Peyer's patch (tissue), 4 donors: ENCODE measurements at regions not wholly inside any gene's neighbourhood (a gene's known extent, or its start where the extent isn't known, plus 50 kb on each side); places are given as distances from the start of the nearest gene placed in this dataset.

Source experiments
- DNase-seq, 3 donors: peaks; one replicate each; pipeline ENCODE4 v3.0.0-alpha.2; 2017 to 2019
- H3K27ac ChIP-seq, 4 donors: fragments of 200-600 bp; sonication (generic); one replicate each; pipeline ENCODE4 v1.5.1; 2016 to 2019
- H3K27me3 ChIP-seq, 2 donors: fragments of 200-600 bp; sonication (generic); one replicate each; pipeline ENCODE4 v1.5.1; 2019
- H3K36me3 ChIP-seq, 3 donors: fragments of 200-600 bp; sonication (generic); one replicate each; pipeline ENCODE4 v1.5.1; 2016 to 2019
- H3K4me1 ChIP-seq, 4 donors: fragments of 200-600 bp; sonication (generic); one replicate each; pipeline ENCODE4 v1.5.1; 2016 to 2019
- H3K4me3 ChIP-seq, 4 donors: fragments of 200-600 bp; sonication (generic); 1 replicate in 3 of 4; 2 replicates in 1 of 4; pipeline ENCODE4 v1.5.1; 2016 to 2019; ENCODE audit warnings: mild to moderate bottlenecking in 1 of 4
- H3K9me3 ChIP-seq, 4 donors: fragments of 200-600 bp; sonication (generic); one replicate each; pipeline ENCODE4 v1.5.1; 2016 to 2019; ENCODE audit warnings: mild to moderate bottlenecking in 1 of 4
- CTCF ChIP-seq, 6 experiments: fragments of 450-650 bp in 4 of 6; fragments of 200-600 bp in 2 of 6; sonication (generic) in 1 of 6; IDR thresholded peaks; one replicate each; pipeline ENCODE4 v1.5.1; 2017 to 2019; ENCODE audit warnings: antibody characterized with exemption in 6 of 6, mild to moderate bottlenecking in 3 of 6, moderate library complexity in 1 of 6
- POLR2A ChIP-seq, 2 donors: fragments of 450-650 bp; IDR thresholded peaks; one replicate each; pipeline ENCODE4 v1.5.1; 2017; ENCODE audit warnings: antibody characterized with exemption in 2 of 2, mild to moderate bottlenecking in 2 of 2, moderate library complexity in 2 of 2

- H3K27me3 ChIP-seq: no peaks in the 10 kb centered on the region
- H3K27ac ChIP-seq: no peak overlapping the region
- H3K36me3 ChIP-seq: no peaks in the 10 kb centered on the region
- H3K4me1 ChIP-seq: peaks cover 0 to 3% (median 0%) of the 10 kb centered on the region in 4 donors
- H3K4me3 ChIP-seq: no peak overlapping the region
- no peaks in the 10 kb centered on the region for H3K9me3 ChIP-seq
- TF ChIP-seq CTCF (IDR thresholded peaks at IDR 0.05) (peak in 5 of 6 experiments; percentile 8 to 47 (median 37)), POLR2A (IDR thresholded peaks at IDR 0.05) (no peak)
- DNase-seq: peak in 2 of 3 donors; percentile 45 to 60
Measured at GRCh38 chr5:42912184-42912798, 100.6 kb upstream of the SELENOP start.

DNA sequence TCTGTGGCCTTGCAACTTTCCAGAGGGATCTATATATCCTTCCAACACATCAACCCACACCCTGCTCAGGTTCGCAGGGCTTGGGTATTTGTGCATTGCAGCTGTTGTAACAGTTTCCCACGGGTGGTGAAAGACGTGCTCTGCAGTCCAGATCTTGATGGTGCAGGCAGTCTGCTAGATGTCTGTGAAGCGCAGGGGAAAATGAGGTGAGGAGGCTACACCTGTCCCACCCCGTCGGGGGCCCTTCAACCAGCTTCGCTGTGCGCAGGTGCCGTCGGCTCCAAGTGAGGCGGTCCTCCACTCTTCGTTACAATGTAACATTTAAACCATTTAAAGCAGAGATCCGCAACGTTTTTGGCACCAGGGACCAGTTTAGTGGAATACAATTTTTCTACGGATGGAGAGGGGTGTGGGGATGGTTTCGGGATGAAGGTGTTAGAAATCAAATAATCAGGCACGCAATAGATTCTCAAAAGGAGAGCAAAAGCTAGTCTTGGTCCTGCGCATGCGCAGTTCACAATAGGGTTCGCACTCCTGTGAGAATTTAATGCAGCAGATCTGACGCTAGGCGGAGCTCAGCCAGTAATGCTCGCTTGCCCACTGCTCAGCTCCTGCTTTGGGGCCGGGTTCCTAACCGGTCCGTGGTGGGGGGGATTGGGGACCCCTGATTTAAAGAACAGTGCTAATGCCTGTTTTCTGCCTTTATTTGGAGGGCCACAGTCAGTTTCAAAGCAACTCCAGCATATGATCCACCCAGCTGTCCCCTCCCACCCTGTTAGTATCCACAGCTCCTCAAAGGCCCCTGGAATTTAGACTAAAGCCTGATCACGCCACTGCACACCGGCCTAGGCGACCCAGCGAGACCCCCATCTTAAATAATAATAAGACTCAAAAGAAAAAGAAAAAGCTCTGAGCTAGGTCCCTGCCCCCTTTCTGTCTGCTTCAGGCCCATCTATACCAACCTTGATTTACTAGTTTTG lies 97.1 kb upstream of the SELENOP start:
- H3K27me3 ChIP-seq: no peaks in the 10 kb centered on the region
- peak overlapping the region; percentile 39 to 54 (median 44) for H3K4me3 ChIP-seq
- H3K36me3 ChIP-seq: no peaks in the 10 kb centered on the region
- H3K4me1 ChIP-seq: peaks cover 0 to 3% (median 0%) of the 10 kb centered on the region in 4 donors
- peak; percentile 82 to 96 (median 87) for DNase-seq
- peak; percentile 72 to 91 (median 87) for TF ChIP-seq CTCF (IDR thresholded peaks at IDR 0.05)
- no peak for TF ChIP-seq POLR2A (IDR thresholded peaks at IDR 0.05)
- H3K9me3 ChIP-seq: no peaks in the 10 kb centered on the region
- peak overlapping the region in 1 of 4 donors; percentile 32 for H3K27ac ChIP-seq

DNA sequence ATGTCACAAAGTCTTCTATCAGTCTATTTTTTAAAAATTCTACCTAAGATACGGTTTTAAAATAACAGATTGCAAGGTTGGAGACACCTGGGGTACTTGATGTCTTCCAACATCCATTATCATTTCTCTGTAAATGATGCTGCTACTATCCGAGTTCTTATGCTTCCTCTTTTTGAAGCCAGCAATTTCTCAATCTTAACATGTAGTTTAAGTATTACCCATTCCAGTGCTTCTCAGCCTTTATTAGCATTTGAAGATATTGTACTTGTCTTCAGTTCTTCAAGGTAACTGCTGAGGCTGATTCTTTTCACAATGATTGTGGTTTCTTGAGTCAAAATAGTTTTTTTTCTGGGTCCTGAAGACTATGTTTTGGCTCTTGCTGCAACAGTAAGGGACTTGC lies 96.4 kb upstream of the SELENOP start:
- no peak overlapping the region for H3K27ac ChIP-seq
- no peak for DNase-seq
- no peaks in the 10 kb centered on the region for H3K9me3 ChIP-seq
- TF ChIP-seq CTCF (IDR thresholded peaks at IDR 0.05): no peak
- no peak for TF ChIP-seq POLR2A (IDR thresholded peaks at IDR 0.05)
- H3K4me3 ChIP-seq: peak overlapping the region in 1 of 4 donors; percentile 54
- no peaks in the 10 kb centered on the region for H3K27me3 ChIP-seq
- no peaks in the 10 kb centered on the region for H3K36me3 ChIP-seq
- H3K4me1 ChIP-seq: peaks cover 0 to 3% (median 0%) of the 10 kb centered on the region in 4 donors

DNA sequence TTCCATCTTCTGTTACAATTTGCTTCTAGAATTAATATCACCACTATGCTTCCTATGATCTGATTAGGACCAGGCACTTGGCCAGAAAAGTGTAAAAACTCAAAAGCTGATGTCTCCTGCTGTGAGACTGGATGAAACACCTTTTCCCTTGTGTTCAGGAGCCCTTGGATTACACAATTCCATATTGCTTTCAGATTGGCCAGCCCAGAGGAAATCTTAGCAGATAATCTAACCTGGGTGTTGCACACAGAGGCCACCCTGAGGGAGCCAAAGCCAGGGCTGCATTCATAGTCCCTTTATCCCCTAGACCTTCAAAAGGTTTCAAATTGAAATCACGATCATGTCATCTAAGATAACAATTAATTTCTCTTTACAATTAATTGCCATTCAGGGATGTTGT lies 94.1 kb upstream of the SELENOP start:
- no peak overlapping the region for H3K27ac ChIP-seq
- TF ChIP-seq CTCF (IDR thresholded peaks at IDR 0.05) (no peak), POLR2A (IDR thresholded peaks at IDR 0.05) (no peak)
- DNase-seq: no peak
- no peaks in the 10 kb centered on the region for H3K9me3 ChIP-seq
- peaks cover 0 to 3% (median 0%) of the 10 kb centered on the region in 4 donors for H3K4me1 ChIP-seq
- no peaks in the 10 kb centered on the region for H3K36me3 ChIP-seq
- no peak overlapping the region for H3K4me3 ChIP-seq
- no peaks in the 10 kb centered on the region for H3K27me3 ChIP-seq

DNA sequence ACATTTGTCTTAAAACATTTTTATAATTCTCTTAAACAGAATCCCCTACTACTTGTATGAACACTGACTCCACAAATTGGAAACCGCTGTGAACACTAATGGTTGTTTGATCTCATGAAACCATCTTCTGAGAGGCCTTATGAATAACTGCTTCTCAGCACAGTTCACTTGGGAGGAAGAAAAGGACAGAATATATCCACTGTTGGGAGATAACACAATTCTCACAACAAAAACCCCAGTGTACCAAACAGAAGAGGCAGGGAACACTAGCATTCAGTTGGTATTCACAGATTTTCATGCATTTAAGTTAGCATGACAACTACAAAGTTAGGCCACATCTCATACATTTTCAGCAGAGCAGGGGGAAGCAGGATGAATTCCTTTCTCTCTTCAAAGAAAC lies 89.0 kb upstream of the SELENOP start:
- H3K36me3 ChIP-seq: no peaks in the 10 kb centered on the region
- H3K4me1 ChIP-seq: no peaks in the 10 kb centered on the region
- no peaks in the 10 kb centered on the region for H3K9me3 ChIP-seq
- no peak overlapping the region for H3K27ac ChIP-seq
- no peaks in the 10 kb centered on the region for H3K27me3 ChIP-seq
- no peak overlapping the region for H3K4me3 ChIP-seq
- TF ChIP-seq CTCF (IDR thresholded peaks at IDR 0.05) (no peak), POLR2A (IDR thresholded peaks at IDR 0.05) (no peak)
- DNase-seq: no peak
